PC-3 (cell line): ENCODE measurements at regions not wholly inside any gene's neighbourhood (a gene's known extent, or its start where the extent isn't known, plus 50 kb on each side); places are given as distances from the start of the nearest gene placed in this dataset.

Experiments used
- EZH2 ChIP-seq: fragments of 300-600 bp; sonication (generic); IDR thresholded peaks from one replicate; pipeline ENCODE4 v1.6.1; 2017; ENCODE audit warnings: antibody characterized with exemption, mild to moderate bottlenecking, low read length; ENCODE audit not compliant: unreplicated experiment
- EZH2phosphoT487 ChIP-seq: fragments of 300-600 bp; sonication (generic); IDR thresholded peaks from 2 replicates; pipeline ENCODE4 v1.6.1; 2018; ENCODE audit warnings: mild to moderate bottlenecking, antibody characterized with exemption, low read length, borderline replicate concordance

- TF ChIP-seq EZH2 (no peak), EZH2phosphoT487 (no peak)
Measured at GRCh38 chr4:8921465-8921864, 49.8 kb upstream of the HMX1 start.
